Psoas muscle (tissue), 7 donors: ENCODE measurements at regions not wholly inside any gene's neighbourhood (a gene's known extent, or its start where the extent isn't known, plus 50 kb on each side); places are given as distances from the start of the nearest gene placed in this dataset.

Source experiments
- ATAC-seq, 4 donors: fragments of 200-7000 bp; cut with Tn5 transposase; one replicate each; pipeline ENCODE4 v1.9.1; 2020; ENCODE audit warnings: moderate library complexity in 3 of 4, mild to moderate bottlenecking in 2 of 4
- DNase-seq, 2 donors: peaks; one replicate each; pipeline ENCODE4 v3.0.0-alpha.2; 2020
- H3K27ac ChIP-seq: fragments of 200-600 bp; one replicate; pipeline ENCODE4 v1.8.0; 2022
- H3K27me3 ChIP-seq, 3 donors: fragments of 200-600 bp in 1 of 3; one replicate each; pipeline versions ENCODE4 v1.6.1 to v1.8.0; 2013 to 2022; ENCODE audit warnings: low read length in 2 of 3, mild to moderate bottlenecking in 2 of 3, moderate library complexity in 1 of 3; ENCODE audit not compliant: insufficient read depth in 3 of 3
- H3K36me3 ChIP-seq, 2 donors: fragments of 200-600 bp in 1 of 2; one replicate each; pipeline versions ENCODE4 v1.6.1 to v1.8.0; 2013 to 2022; ENCODE audit warnings: low read depth in 1 of 2, mild to moderate bottlenecking in 1 of 2, moderate library complexity in 1 of 2; ENCODE audit not compliant: insufficient read depth in 1 of 2
- H3K4me1 ChIP-seq: fragments of 200-600 bp; one replicate; pipeline ENCODE4 v1.8.0; 2022
- H3K4me3 ChIP-seq: fragments of 200-600 bp; one replicate; pipeline ENCODE4 v1.8.0; 2022; ENCODE audit warnings: mild to moderate bottlenecking
- H3K9me3 ChIP-seq: fragments of 200-600 bp; one replicate; pipeline ENCODE4 v1.8.0; 2022
- WGBS, 3 donors: extraction: QIAGEN DNeasy Blood & Tissue Kit; methylation state at CpG; one replicate each; pipeline versions ENCODE4 v1.1.6 to v1.1.7; 2013; 5-methylcytosine and 5-hydroxymethylcytosine counted together
- intact Hi-C, 2 donors: fragments of 100-400 bp; cut with DNase I; formaldehyde crosslinking; loops; one replicate each; pipeline versions ENCODE4 v1.11.0 to v1.14.2; 2022
- TF ChIP-seq, protein P1 (sequence below): fragments of 200-600 bp; IDR thresholded peaks from one replicate; pipeline ENCODE4 v1.8.0; 2022; ENCODE audit warnings: antibody characterized with exemption
- donor health status: healthy with polysubstance abuse.
- donor health status: DM: no; HTN: no; CAD: no; lungs with moderate emphysema.
- donor health status: Bipolar disorder and iron deficiency.
- donor health status: healthy.
- donor health status: DM: yes; HTN: yes; CAD: no.
- donor health status: DM: no; HTN: no; CAD: no.
- donor health status: DM: yes; HTN: yes; CAD: no.

GRCh38 chr2:35163948-35164347, 1191.6 kb upstream of the CRIM1 start:
- no peak for ATAC-seq
- 74 to 85% (median 79%) methylated on average over 2 of the region's 2 CpGs for WGBS, 3 donors
- no peaks in the 10 kb centered on the region for H3K4me1 ChIP-seq

GRCh38 chr2:35160871-35161270, 1194.7 kb upstream of the CRIM1 start:
- no peaks in the 10 kb centered on the region for H3K4me1 ChIP-seq
- no peak for DNase-seq
- intact Hi-C loops = no loop called here
- H3K4me3 ChIP-seq = no peak overlapping the region
- TF ChIP-seq, protein P1, sequence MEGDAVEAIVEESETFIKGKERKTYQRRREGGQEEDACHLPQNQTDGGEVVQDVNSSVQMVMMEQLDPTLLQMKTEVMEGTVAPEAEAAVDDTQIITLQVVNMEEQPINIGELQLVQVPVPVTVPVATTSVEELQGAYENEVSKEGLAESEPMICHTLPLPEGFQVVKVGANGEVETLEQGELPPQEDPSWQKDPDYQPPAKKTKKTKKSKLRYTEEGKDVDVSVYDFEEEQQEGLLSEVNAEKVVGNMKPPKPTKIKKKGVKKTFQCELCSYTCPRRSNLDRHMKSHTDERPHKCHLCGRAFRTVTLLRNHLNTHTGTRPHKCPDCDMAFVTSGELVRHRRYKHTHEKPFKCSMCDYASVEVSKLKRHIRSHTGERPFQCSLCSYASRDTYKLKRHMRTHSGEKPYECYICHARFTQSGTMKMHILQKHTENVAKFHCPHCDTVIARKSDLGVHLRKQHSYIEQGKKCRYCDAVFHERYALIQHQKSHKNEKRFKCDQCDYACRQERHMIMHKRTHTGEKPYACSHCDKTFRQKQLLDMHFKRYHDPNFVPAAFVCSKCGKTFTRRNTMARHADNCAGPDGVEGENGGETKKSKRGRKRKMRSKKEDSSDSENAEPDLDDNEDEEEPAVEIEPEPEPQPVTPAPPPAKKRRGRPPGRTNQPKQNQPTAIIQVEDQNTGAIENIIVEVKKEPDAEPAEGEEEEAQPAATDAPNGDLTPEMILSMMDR = no peak
- WGBS, 3 donors = 29 to 39% (median 31%) methylated on average over 4 of the region's 4 CpGs
- H3K9me3 ChIP-seq = no peaks in the 10 kb centered on the region
- H3K36me3 ChIP-seq = no peaks in the 10 kb centered on the region
- no peak for ATAC-seq
- no peaks in the 10 kb centered on the region for H3K27me3 ChIP-seq
- H3K27ac ChIP-seq = no peak overlapping the region

More at GRCh38 chr2:35163948-35164347, 1191.6 kb upstream of the CRIM1 start:
- intact Hi-C loops = no loop called here
- Histone ChIP-seq H3K4me3 (no peak overlapping the region), H3K9me3 (no peaks in the 10 kb centered on the region), H3K36me3 (no peaks in the 10 kb centered on the region), H3K27me3 (no peaks in the 10 kb centered on the region), H3K27ac (no peak overlapping the region)
- no peak for DNase-seq
- TF ChIP-seq, protein P1 = no peak

DNA sequence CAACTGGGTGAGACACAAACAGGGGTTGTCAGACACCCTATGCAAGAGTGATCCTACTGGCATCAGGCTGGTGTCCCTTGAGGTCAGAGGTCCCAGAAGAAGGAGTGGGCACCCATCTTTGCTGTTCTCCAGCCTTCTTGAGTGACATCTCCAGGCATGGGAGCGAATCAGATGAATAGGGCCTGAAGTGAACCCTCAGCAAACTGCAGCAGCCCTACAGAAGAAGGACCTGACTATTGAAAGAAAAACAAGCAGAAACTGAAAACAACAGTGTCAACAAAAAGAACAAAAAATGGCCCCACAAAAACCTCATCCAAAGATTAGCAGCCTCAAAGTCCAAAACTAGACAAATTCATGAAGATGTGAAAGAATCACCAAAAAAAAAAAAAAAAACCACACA, 1229.7 kb upstream of the CRIM1 start:
- WGBS, 3 donors = 63 to 92% (median 71%) methylated on average over 1 of the region's 1 CpG
- H3K4me1 ChIP-seq = no peaks in the 10 kb centered on the region
- DNase-seq (no peak), ATAC-seq (no peak)
- intact Hi-C loops = no loop called here
- H3K4me3 ChIP-seq = no peak overlapping the region
- no peak overlapping the region for H3K27ac ChIP-seq
- H3K9me3 ChIP-seq = no peaks in the 10 kb centered on the region
- no peaks in the 10 kb centered on the region for H3K36me3 ChIP-seq
- TF ChIP-seq, protein P1 = no peak
- no peaks in the 10 kb centered on the region for H3K27me3 ChIP-seq

DNA sequence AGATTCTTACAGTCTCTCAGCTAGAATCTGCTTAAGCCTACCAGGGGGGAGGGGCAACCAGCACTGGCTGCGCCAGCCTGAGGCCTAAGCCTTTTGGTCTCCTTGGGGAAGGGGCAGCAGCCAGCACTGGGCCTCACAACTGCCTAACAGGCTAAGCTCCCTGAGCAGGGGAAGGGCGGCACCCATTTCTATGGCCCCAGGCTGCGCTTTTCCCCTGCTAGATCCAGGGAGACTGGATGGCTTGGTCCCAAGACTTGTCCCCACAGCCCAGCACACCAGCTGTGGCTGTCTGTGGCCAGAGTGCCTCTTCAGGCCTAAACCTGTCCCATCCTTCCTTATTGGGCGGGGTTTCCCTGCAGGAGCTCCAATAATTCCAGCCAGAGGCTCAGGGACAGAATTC, 1230.3 kb upstream of the CRIM1 start:
- no peak for ATAC-seq

GRCh38 chr2:35116151-35116550, 1239.4 kb upstream of the CRIM1 start:
- Histone ChIP-seq H3K36me3 (no peaks in the 10 kb centered on the region), H3K4me3 (no peak overlapping the region), H3K4me1 (no peaks in the 10 kb centered on the region), H3K27ac (no peak overlapping the region), H3K9me3 (no peaks in the 10 kb centered on the region), H3K27me3 (no peaks in the 10 kb centered on the region)
- ATAC-seq (no peak), DNase-seq (no peak)
- intact Hi-C loops = no loop called here
- TF ChIP-seq, protein P1 = no peak

More for the DNA sequence above, 1230.3 kb upstream of the CRIM1 start:
- WGBS, 3 donors = 78 to 85% (median 83%) methylated on average over 4 of the region's 4 CpGs
- Histone ChIP-seq H3K36me3 (no peaks in the 10 kb centered on the region), H3K4me1 (no peaks in the 10 kb centered on the region), H3K27ac (no peak overlapping the region), H3K9me3 (no peaks in the 10 kb centered on the region), H3K4me3 (no peak overlapping the region), H3K27me3 (no peaks in the 10 kb centered on the region)
- DNase-seq = no peak
- intact Hi-C loops = no loop called here
- TF ChIP-seq, protein P1 = no peak
